ENCODE measurements at regions not wholly inside any gene's neighbourhood (a gene's known extent, or its start where the extent isn't known, plus 50 kb on each side); places are given as distances from the start of the nearest gene placed in this dataset.
"Not testable (repeated sequence)": the region's sequence is repeated elsewhere in the genome, so short reads cannot be mapped to it uniquely, and the experiment has no call there.

DNA sequence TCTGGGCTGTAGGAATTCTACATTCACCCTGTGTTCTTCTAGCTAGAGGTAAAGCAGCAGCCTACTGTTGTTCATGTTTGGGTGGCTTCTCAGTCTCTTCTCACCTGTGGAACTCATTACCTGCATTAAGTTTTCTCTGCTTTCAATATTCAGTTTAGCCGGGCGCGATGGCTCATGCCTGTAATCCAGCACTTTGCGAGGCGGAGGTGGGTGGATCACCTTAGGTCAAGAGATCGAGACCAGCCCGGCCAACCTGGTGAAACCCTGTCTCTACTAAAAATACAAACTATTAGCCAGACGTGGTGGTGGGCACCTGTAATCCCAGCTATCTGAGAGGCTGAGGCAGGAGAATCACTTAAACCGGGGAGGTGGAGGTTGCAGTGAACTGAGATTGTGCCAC is 139.8 kb upstream of the UBE2E3 start:
- FAIRE-seq: no peak

DNA sequence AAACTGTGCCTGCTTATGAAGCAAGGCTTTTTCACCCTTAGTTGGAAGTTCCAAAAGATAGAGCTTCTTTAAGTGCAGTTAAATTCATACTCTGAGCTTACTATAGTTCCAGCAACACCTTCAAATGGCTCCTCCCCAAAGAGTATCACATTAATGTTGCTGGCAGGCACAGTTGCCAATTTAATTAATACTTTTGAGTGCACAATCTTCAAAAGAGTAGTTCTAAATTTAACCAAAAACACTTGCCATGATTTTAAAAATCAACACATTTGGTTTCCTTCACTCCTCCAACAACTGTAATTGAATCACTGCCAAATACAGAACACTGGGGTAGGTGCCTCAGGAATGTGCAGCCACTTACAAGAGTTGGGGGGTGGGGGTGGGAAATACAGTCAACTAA is 150.6 kb upstream of the UBE2E3 start:
- FAIRE-seq (no peak), DNase-seq (ENCODE audit: low spot score) (peak; percentile 6)

More for the DNA sequence above, 139.8 kb upstream of the UBE2E3 start:
- no peak for DNase-seq (ENCODE audit: low spot score)

DNA sequence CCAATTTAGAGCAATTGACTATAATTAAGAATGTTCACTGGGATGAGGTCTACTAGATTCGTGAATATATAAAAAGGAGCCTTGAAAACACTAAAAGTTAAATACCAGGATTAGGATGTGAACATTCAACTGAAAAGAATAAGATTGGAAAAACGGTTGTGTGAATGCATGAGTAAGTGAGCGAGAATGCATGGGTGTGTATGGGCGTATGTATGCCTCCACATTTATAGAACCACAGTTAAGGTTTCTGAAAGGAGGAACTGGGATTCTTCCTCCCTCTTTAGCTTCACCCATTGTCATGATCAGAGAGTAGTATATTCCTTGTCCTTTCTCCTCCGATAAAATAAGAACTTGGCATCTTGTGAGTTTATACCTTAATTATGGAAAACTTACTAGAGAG is 151.1 kb upstream of the UBE2E3 start:
- DNase-seq (ENCODE audit: low spot score): peak; percentile 30
- no peak for FAIRE-seq

DNA sequence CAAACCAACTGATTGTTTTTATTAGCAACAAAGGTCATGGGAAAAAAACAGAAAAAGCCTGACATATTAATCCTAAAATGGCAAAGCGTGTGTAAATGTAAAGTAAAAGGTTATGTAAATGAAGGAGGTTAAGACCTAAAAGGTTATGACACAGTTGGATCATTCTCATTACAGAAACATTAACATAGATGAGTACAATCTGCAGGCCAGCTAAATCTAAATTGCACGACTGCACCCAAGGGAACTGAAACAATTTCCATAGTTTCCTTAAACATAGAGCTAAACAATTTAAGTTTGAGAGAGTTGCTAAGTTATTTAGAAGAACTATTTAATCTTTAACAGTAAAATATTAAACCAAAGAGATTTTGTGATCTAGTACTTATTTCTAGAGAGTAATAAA is 151.6 kb upstream of the UBE2E3 start:
- FAIRE-seq (no peak), DNase-seq (ENCODE audit: low spot score) (no peak)

DNA sequence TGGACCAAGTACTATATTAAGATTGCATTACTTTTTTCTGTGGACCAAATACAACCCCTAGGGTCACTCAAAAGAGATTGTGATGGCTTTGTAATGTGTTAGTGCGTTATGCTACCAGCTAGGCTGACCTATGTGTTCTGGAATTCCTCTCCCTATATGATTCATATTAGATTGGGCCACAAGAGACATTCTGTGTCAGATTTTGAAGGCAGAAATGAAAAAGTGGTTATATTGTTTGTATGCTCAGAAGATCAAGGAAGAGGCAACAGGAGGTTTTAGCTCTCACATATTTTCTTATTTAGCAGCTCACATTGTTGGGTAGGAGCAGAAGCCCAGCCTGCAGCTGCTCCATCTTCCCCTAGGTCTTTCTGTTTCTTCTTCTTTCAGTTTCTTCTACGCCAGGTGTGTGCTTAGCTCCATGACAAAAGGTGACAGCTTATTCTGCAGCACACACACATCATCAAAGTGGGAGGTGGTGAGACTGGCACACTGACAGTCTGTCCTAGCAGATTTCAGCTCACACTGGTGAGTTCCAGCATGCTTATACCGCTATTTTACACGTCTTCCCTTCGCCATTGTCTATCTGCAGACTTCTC is 156.8 kb upstream of the UBE2E3 start:
- FAIRE-seq (no peak), DNase-seq (ENCODE audit: low spot score) (peak; percentile 31)

DNA sequence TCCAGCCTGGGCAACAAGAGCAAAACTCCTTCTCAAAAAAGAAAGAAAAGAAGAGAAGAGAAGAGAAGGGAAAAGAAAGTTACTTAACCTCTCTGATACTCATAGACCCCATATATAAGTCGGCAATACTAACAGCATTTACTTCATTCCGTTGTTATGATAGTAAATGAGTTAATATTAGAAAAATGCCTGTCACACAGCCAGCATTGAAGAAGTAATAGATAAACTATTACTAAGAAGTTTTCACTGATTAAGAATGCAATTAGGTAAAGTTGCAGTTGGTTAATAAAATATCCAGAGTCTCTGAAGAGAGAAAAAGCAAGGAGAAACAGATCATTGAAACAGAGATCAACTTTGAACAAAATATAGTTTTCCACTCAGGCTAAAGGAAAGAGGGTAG is 161.3 kb upstream of the UBE2E3 start:
- DNase-seq (ENCODE audit: low spot score) (no peak), FAIRE-seq (no peak)

DNA sequence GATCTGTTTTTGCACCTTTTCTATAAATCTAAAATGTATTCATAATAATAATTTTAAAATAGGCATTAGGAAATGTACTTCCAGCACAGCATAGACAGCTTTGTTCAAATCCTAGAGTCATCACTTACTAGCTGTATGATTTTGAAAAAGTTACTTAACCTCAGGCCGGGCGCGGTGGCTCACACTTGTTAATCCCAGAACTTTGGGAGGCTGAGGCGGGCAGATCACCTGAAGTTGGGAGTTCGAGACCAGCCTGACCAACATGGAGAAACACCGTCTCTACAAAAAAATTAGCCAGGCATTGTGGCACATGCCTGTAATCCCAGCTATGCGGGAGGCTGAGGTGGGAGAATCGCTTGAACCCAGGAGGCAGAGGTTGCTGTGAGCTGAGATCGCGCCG is 161.7 kb upstream of the UBE2E3 start:
- not testable (repeated sequence) for DNase-seq (ENCODE audit: low spot score)

DNA sequence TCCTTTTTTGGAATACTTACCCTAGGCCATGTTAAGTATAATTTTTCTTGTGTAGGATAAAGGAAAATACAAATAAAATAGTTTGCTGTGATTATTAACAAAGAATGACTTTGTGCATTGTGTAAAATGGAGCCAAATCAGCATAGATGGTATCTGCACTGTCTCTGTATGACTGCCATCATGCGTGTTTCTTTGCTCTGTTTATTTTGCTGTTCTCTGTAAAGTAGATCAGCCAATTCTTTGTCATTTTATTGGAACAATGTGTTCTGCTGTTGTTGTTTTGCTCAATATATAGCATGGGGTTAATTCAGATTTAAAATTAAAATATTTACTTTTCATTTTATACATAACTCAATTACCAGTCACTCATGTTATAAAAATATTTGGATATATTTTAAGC is 181.3 kb upstream of the UBE2E3 start:
- DNase-seq (ENCODE audit: low spot score) (no peak), FAIRE-seq (no peak)

More for the DNA sequence above, 161.7 kb upstream of the UBE2E3 start:
- FAIRE-seq: not testable (repeated sequence)

DNA sequence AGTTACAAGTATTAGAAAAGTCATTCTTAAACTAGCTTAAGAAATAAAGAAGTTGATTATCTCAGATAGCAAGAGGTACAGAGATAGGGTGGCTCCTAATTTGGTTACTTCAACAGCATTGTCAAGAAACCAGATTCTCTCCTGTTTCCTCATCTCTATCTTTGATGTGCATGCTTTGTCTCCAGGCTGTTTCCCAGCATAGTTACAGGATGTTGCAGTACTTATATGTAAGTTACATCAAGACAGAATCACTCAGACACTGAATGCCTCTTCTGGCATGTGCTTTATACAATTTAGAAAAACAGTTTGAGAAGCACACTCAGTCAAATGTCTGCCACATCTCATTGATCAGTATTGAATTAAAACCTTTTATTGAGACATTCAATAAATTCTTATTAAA is 189.5 kb upstream of the UBE2E3 start:
- DNase-seq (ENCODE audit: low spot score) (no peak), FAIRE-seq (no peak)

DNA sequence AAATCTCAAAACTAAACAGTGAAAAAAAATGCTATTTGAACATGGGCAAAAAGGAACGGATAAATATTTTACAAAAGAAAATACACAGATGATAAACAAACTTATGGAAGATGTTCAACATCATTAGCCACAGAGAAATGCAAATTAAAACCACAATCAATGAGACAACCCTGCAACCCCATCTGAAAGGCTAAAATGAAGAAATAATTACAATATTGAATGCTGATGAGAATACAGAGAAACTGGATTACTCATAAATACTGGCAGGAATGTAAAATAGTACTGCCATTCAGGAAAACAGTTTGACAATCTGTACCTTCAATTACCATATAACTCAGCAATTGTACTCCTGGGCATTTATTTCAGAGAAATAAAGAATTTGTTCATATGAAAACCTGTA is 193.1 kb upstream of the UBE2E3 start:
- FAIRE-seq (no peak), DNase-seq (ENCODE audit: low spot score) (no peak)

DNA sequence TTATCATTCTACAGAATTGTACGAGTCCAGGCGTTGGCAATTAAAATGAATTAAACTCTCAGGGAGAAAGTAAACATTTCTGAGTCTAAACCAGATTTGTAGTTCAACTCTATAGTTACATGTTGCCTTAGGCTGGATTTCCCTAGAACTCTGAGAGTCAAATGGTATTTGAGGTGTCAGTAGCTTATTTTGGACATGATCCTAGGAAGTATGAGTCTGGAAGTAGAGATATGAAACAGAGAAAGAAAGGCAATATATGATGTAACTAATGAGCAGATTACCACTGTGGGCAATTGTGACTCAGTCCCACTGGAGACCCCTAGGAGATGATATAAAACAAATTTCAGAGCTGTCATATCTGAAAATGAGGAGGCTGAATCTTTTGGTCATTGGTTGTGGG is 199.1 kb upstream of the UBE2E3 start:
- DNase-seq (ENCODE audit: low spot score): no peak
- no peak for FAIRE-seq

DNA sequence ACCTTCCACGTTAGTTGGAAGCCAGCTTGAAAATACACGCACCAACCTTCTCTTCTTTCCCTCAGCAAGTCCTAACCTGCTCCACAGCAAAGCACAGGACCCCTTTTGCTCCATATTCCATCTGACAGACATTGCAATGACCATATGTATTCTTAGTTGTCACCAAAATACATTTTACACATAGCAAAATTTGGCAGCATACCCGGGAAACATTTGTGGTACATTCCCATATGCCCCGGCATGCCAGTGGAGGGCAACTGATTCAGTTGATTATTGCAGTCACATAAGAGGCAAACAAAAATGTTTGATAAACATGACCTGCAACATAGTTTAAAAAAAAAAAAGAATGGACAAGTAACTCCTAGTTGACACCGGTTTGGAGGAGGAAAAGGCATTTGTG is 202.1 kb upstream of the UBE2E3 start:
- no peak for FAIRE-seq
- DNase-seq (ENCODE audit: low spot score): no peak

DNA sequence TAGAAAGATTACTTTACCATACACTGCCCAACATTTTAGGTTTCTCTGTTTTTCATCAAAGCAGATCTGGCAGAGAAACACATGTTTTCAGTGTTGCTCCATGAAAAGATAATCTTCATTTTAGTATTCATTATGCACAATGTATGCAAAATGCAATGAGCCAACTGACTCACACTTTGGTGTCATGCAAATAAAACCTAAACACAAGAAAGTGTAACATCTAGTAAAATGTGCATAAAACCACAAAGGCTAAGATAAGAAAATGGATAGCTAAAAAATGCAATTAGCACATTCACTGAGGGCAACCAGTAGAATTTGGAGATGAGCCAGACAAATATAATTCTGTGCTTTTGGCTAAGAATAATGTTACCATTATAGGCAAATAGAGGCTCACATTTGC is 203.5 kb upstream of the UBE2E3 start:
- no peak for DNase-seq (ENCODE audit: low spot score)
- no peak for FAIRE-seq

DNA sequence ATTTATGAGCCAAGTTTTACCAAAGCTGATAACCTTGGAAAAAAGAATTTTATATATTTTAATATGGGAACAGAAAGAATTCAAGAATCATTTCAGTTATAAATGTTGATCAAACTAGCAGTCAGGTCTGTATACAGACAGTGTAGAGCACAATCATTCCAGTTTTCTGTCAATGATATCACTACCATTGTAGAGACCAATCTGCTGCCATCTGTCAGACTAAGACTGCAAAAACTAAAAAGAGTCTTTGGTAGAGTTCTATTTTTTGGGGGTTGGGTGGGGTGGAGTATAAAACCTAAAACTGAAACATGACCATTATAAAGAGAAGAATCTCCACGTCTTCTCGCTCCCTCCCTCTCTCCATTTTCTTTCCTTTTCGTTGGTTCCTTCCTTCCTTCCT is 204.7 kb upstream of the UBE2E3 start:
- DNase-seq (ENCODE audit: low spot score): no peak
- FAIRE-seq: no peak

DNA sequence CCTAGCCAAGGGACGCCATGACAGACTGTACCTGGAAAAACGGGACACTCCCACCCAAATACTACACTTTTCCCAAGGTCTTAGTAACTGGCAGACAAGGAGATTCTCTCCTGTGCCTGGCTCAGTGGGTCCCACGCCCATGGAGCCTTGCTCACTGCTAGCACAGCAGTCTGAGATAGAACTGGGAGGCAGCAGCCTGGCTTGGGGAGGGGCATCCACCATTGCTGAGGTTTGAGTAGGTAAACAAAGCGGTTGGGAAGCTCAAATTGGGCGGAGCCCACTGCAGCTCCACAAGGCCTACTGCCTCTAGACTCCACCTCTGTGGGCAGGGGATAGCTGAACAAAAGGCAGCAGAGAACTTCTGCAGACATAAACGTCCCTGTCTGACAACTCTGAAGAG is 215.1 kb upstream of the UBE2E3 start:
- DNase-seq (ENCODE audit: low spot score); FAIRE-seq: not testable (repeated sequence)

DNA sequence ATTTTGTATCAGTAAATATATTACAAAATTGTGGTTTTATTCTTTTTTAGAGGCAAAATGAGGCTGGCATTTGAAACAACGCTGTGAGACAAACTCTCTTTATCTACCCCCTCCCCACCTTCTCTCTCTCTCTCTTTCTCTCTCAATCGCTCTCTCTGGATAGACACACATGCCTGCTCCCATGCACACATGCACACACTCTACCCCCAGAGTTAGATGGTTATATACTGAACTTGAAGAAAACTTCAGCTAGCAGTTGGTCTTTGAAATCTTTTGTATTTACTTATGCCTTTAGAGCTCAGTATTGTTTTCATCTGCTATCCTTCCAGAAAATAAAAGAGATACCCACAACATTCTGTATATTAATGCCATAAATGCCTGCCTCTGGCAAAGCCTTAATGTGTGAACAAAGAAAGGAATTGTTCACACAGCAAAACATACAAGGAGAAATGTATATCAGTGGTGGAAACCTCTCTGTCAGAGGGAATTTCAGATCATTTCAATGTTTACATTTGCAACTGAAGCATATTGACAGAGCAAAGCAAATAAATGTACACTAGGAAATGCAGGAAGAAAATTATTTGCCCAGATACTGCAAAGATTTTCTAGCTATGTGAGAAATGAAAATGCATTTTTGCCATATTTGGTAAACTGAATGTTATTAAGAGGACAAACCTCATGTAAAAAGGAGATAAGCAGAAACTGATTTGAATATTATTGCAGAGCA is 217.0 kb upstream of the UBE2E3 start:
- DNase-seq (ENCODE audit: low spot score) (no peak), FAIRE-seq (no peak)

DNA sequence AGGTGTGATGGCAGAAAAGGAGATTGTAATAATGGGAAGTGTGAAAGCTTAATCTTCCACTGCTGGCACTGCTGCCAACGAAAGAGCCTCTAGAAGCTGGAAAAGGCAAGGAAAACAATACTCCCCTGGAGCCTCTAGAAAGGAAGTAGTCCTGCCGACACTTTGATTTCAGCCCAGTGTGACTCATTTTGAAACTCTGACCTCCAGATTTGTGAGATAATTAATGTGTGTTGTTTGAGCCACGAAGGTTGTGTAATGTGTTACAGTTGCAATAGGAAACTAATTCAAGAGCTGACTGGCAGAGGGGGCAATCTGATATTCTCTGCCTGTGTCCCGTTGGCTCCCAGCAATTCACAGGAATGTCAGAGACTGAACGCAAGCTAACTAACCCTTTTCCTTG is 219.2 kb upstream of the UBE2E3 start:
- FAIRE-seq: no peak
- DNase-seq (ENCODE audit: low spot score): no peak

DNA sequence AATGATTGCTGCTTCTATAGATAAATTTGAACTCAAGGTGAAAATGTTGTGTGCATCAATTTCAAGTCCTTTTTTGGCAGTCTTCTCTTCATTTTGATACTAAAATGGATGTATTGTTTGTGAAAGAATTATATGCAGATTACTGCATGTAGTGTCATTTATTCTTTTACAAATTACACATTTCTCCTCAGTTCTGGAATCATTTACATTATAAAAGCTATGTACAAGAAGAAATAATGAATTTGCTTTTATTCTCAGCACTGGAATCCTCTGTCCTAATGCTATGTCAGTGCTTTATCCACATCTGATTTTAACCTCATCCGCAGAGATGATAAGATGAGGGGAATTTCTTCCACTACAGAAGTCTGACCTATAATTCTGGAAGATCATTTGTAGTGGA is 220.8 kb upstream of the UBE2E3 start:
- FAIRE-seq: no peak
- no peak for DNase-seq (ENCODE audit: low spot score)

DNA sequence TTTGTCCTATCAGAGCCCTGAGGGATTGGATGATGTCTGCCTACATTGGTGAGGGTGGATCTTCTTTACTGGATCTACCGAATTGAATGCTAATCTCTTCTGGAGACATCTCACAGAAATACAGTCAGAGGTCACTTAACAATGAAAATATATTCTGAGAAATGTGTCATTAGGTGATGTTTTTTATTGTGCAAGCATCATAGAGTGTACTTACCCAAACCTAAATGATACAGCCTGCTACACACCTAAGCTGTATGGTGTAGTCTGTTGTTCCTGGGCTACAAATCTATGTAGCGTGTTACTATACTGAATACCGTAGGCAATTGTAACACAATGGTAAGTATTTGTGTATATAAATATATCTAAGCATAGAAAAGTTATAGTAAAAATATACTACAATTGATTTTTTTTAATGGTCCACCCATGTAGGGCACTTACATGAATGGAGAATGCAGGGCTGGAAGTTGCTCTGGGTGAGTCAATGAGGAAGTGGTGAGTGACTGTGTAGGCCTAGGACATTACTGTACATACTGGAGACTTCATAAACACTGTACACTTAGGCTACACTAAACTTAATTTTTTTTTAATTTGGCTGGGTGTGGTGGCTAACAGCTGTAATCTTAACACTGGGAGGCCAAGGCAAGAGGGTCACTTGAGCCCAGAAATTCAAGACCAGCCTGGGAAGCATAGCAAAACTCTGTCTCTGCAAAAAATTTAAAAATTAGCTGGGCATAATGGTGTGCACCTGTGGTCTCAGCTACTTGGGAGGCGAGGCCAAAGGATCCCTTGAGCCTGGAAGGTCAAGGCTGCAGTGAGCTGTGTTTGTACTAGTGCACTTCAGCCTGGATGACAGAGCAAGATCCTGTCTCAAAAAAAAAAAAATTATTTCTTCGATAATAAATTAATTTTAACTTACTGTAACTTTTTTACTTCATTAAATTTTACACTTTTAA is 226.3 kb upstream of the UBE2E3 start:
- FAIRE-seq (no peak), DNase-seq (ENCODE audit: low spot score) (no peak)

DNA sequence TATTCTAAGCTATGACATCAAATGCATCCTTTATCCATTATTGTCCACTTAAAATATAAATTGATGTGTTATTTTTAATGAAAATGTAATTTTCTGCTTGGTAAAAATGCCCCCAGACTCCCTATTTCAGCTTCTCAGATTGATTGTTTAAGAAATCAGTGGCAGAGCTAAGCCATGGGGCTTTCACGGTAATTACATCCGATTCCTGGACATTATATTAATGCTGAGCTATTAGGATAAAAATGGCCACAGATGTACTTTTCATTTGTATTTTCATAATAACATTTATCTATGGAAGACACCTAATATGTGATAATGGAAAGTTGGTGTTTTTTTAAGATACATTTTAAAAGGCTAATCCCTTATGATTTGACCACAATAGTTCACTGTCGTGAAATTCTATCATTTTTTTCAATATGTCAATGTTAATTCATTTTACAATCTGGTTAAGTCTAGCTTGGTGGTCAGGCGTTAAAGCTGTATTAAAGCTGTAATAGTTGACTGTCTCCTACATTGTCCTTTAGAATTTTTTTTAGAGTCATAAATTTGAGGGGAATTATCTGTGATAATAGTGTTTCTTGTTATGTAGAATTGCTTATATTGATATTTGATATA is 229.0 kb upstream of the UBE2E3 start:
- no peak for FAIRE-seq
- no peak for DNase-seq (ENCODE audit: low spot score)

DNA sequence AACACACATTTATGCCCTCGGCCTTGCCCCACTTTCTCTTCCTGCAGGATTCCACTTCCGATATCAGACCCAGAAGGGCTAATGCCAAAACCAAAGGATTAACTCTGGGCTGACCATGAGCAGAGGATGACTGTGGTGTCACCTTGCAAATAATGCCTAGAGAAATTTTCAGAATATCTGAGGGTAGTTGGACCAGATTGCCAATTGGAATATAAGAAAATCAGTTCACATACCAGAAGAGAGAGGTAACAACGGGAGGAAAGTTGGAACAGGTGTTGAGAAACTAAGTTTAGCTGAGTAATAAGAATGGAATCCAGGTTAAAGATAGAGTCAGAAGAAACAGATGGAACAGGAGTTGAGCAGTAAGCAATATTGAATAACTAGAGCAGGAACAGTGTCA is 232.7 kb upstream of the UBE2E3 start:
- no peak for FAIRE-seq
- peak; percentile 32 for DNase-seq (ENCODE audit: low spot score)

DNA sequence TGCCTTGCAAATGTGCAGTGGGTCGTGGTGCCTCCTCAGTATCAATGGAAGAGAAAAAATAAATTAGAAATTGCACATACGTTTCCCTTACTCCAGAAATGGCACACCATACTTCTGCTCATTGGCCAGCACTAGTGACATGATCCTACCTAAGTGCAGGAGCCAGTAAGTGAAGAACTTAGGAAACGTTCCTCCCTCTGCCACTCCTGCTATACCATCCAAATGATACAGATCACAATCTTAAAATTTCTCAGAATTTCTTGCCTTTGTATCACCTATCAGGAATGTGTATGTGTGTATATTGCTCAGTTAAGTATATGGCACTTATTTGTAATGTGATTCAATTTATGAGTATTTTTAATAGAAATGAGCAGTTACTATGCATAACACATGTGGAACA is 237.0 kb upstream of the UBE2E3 start:
- FAIRE-seq: no peak
- DNase-seq (ENCODE audit: low spot score): no peak
